ENCODE measurements at regions not wholly inside any gene's neighbourhood (a gene's known extent, or its start where the extent isn't known, plus 50 kb on each side); places are given as distances from the start of the nearest gene placed in this dataset.

- H3K4me3 ChIP-seq (ENCODE audit: low read length), result no peak overlapping the region
- no peak overlapping the region for H3K9ac ChIP-seq (ENCODE audit: low read depth, low read length)
- H3K9me3 ChIP-seq (ENCODE audit: insufficient read depth, low read depth, low read length), result no peaks in the 10 kb centered on the region
- H3K36me3 ChIP-seq (ENCODE audit: insufficient read depth, low read depth, low read length), result no peaks in the 10 kb centered on the region
- H3K4me1 ChIP-seq (ENCODE audit: insufficient read depth, low read length), result peaks cover 12% of the 10 kb centered on the region
- no peak overlapping the region for H3K27ac ChIP-seq (ENCODE audit: low read length)
- H3K27me3 ChIP-seq (ENCODE audit: insufficient read depth, low read length), result no peaks in the 10 kb centered on the region
Measured at GRCh38 chr16:62240722-62241121, 204.5 kb upstream of the CDH8 start.

GRCh38 chr16:62225675-62226074 is 189.4 kb upstream of the CDH8 start:
- no peak overlapping the region for H3K4me3 ChIP-seq (ENCODE audit: low read length)

GRCh38 chr16:62224646-62225209 is 188.5 kb upstream of the CDH8 start:
- H3K4me3 ChIP-seq (ENCODE audit: low read length), result no peak overlapping the region
- H3K9ac ChIP-seq (ENCODE audit: low read depth, low read length), result no peak overlapping the region
- H3K27ac ChIP-seq (ENCODE audit: low read length), result no peak overlapping the region
- H3K36me3 ChIP-seq (ENCODE audit: insufficient read depth, low read depth, low read length), result no peaks in the 10 kb centered on the region
- no peaks in the 10 kb centered on the region for H3K4me1 ChIP-seq (ENCODE audit: insufficient read depth, low read length)
- no peaks in the 10 kb centered on the region for H3K9me3 ChIP-seq (ENCODE audit: insufficient read depth, low read depth, low read length)
- no peaks in the 10 kb centered on the region for H3K27me3 ChIP-seq (ENCODE audit: insufficient read depth, low read length)

More at GRCh38 chr16:62225675-62226074, 189.4 kb upstream of the CDH8 start:
- no peak overlapping the region for H3K27ac ChIP-seq (ENCODE audit: low read length)
- no peaks in the 10 kb centered on the region for H3K9me3 ChIP-seq (ENCODE audit: insufficient read depth, low read depth, low read length)
- H3K4me1 ChIP-seq (ENCODE audit: insufficient read depth, low read length), result no peaks in the 10 kb centered on the region
- H3K36me3 ChIP-seq (ENCODE audit: insufficient read depth, low read depth, low read length), result no peaks in the 10 kb centered on the region
- no peak overlapping the region for H3K9ac ChIP-seq (ENCODE audit: low read depth, low read length)
- H3K27me3 ChIP-seq (ENCODE audit: insufficient read depth, low read length), result no peaks in the 10 kb centered on the region

DNA sequence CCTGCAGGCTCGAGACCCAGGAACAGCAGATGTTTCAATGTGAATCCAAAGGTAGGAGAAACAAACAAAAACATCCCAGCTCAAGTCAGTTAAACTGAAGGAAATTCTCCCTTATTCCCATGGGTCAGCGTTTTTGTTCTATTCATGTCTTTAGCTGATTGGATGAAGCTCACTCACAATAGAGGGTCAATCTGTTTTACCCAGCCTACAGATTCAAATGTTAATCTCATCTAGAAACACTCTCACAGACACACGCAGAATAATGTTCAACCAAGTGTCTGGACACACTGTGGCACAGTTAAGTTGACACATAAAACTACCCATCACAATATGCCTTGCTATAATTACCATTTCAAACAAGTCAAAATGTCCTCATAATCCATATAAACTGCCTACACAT is 180.6 kb upstream of the CDH8 start:
- no peaks in the 10 kb centered on the region for H3K36me3 ChIP-seq (ENCODE audit: insufficient read depth, low read depth, low read length)
- no peak overlapping the region for H3K9ac ChIP-seq (ENCODE audit: low read depth, low read length)
- H3K4me3 ChIP-seq (ENCODE audit: low read length), result no peak overlapping the region
- no peaks in the 10 kb centered on the region for H3K27me3 ChIP-seq (ENCODE audit: insufficient read depth, low read length)
- no peaks in the 10 kb centered on the region for H3K9me3 ChIP-seq (ENCODE audit: insufficient read depth, low read depth, low read length)
- peaks cover 3% of the 10 kb centered on the region; the same call in 1 of the 2 replicates for H3K4me1 ChIP-seq (ENCODE audit: insufficient read depth, low read length)
- H3K27ac ChIP-seq (ENCODE audit: low read length), result no peak overlapping the region

- Histone ChIP-seq H3K9ac (ENCODE audit: low read depth, low read length) (no peak overlapping the region), H3K36me3 (ENCODE audit: insufficient read depth, low read depth, low read length) (no peaks in the 10 kb centered on the region), H3K27me3 (ENCODE audit: insufficient read depth, low read length) (no peaks in the 10 kb centered on the region), H3K27ac (ENCODE audit: low read length) (no peak overlapping the region), H3K4me3 (ENCODE audit: low read length) (no peak overlapping the region), H3K4me1 (ENCODE audit: insufficient read depth, low read length) (peaks cover 3% of the 10 kb centered on the region; the same call in 1 of the 2 replicates), H3K9me3 (ENCODE audit: insufficient read depth, low read depth, low read length) (no peaks in the 10 kb centered on the region)
Measured at GRCh38 chr16:62213763-62214162, 177.5 kb upstream of the CDH8 start.

DNA sequence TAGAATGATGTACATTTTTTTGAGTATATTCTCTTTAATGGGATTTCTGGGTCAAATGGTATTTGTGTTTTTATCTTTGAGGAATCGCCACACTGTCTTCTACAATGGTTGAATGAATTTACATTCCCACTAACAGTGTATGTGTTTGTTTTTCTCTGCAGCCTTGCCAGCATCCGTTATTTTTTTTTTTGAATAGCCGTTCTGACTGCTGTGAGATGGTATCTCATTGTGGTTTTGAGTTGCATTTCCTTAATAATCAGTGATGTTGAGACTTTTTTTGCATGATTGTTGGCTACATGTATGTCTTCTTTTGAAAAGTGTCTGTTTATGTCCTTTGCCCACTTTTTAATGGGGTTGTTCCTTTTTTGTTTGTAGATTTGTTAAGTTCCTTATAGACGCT is 172.7 kb upstream of the CDH8 start:
- Histone ChIP-seq H3K9me3 (ENCODE audit: insufficient read depth, low read depth, low read length) (no peaks in the 10 kb centered on the region), H3K27me3 (ENCODE audit: insufficient read depth, low read length) (no peaks in the 10 kb centered on the region), H3K4me1 (ENCODE audit: insufficient read depth, low read length) (no peaks in the 10 kb centered on the region), H3K4me3 (ENCODE audit: low read length) (no peak overlapping the region), H3K36me3 (ENCODE audit: insufficient read depth, low read depth, low read length) (no peaks in the 10 kb centered on the region), H3K27ac (ENCODE audit: low read length) (no peak overlapping the region), H3K9ac (ENCODE audit: low read depth, low read length) (no peak overlapping the region)

GRCh38 chr16:62205459-62205858 is 169.2 kb upstream of the CDH8 start:
- Histone ChIP-seq H3K27ac (ENCODE audit: low read length) (no peak overlapping the region), H3K4me1 (ENCODE audit: insufficient read depth, low read length) (no peaks in the 10 kb centered on the region), H3K36me3 (ENCODE audit: insufficient read depth, low read depth, low read length) (no peaks in the 10 kb centered on the region), H3K27me3 (ENCODE audit: insufficient read depth, low read length) (no peaks in the 10 kb centered on the region), H3K4me3 (ENCODE audit: low read length) (no peak overlapping the region), H3K9me3 (ENCODE audit: insufficient read depth, low read depth, low read length) (no peaks in the 10 kb centered on the region), H3K9ac (ENCODE audit: low read depth, low read length) (no peak overlapping the region)

DNA sequence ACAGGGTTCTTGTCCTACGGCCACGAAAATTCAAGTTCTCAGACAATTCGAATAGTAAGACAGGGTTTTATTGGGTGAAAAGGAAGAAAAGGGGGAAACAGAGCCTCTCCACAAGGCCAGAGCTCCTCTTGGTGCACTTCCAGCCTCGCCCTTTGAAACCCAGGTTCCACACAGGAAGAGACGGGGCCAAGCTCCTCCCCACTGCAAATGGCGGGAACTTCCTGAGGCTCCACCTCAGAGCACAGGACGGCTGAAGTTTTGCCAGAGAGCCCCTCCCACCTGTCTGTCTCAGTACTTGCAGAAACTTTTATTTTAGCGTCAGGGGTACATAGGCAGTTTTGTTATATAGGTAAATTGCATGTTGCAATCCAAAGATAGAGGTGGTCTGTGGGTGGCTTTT is 165.7 kb upstream of the CDH8 start:
- H3K9me3 ChIP-seq (ENCODE audit: insufficient read depth, low read depth, low read length), result no peaks in the 10 kb centered on the region
- no peaks in the 10 kb centered on the region for H3K27me3 ChIP-seq (ENCODE audit: insufficient read depth, low read length)
- H3K9ac ChIP-seq (ENCODE audit: low read depth, low read length), result no peak overlapping the region
- H3K27ac ChIP-seq (ENCODE audit: low read length), result no peak overlapping the region
- H3K36me3 ChIP-seq (ENCODE audit: insufficient read depth, low read depth, low read length), result no peaks in the 10 kb centered on the region
- H3K4me1 ChIP-seq (ENCODE audit: insufficient read depth, low read length), result no peaks in the 10 kb centered on the region
- no peak overlapping the region for H3K4me3 ChIP-seq (ENCODE audit: low read length)

- Histone ChIP-seq H3K9ac (ENCODE audit: low read depth, low read length) (no peak overlapping the region), H3K4me1 (ENCODE audit: insufficient read depth, low read length) (no peaks in the 10 kb centered on the region), H3K27me3 (ENCODE audit: insufficient read depth, low read length) (no peaks in the 10 kb centered on the region), H3K27ac (ENCODE audit: low read length) (no peak overlapping the region), H3K36me3 (ENCODE audit: insufficient read depth, low read depth, low read length) (no peaks in the 10 kb centered on the region), H3K4me3 (ENCODE audit: low read length) (no peak overlapping the region), H3K9me3 (ENCODE audit: insufficient read depth, low read depth, low read length) (no peaks in the 10 kb centered on the region)
Measured at GRCh38 chr16:62194828-62195227, 158.6 kb upstream of the CDH8 start.

DNA sequence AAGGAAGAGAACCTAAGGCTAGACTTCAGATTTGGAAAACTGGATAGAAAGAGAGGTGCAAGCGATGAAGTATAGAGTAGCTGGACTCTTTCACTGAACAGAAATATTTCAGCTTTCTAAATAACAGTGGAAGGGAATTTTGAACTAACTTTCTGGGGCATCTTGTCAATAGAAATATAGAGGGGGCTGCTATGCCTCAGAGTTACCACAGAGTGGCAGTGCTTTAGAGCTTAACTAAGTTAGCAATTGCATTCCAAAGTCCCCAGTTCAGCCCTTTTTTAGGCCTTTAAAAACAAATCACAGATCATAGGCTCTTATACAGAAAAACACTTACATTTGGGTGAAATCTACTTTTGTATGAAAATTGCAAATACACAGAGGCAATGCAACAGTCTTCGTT is 154.2 kb upstream of the CDH8 start:
- no peaks in the 10 kb centered on the region for H3K27me3 ChIP-seq (ENCODE audit: insufficient read depth, low read length)
- no peaks in the 10 kb centered on the region for H3K9me3 ChIP-seq (ENCODE audit: insufficient read depth, low read depth, low read length)
- no peak overlapping the region for H3K27ac ChIP-seq (ENCODE audit: low read length)
- H3K36me3 ChIP-seq (ENCODE audit: insufficient read depth, low read depth, low read length), result no peaks in the 10 kb centered on the region
- H3K4me1 ChIP-seq (ENCODE audit: insufficient read depth, low read length), result no peaks in the 10 kb centered on the region
- H3K4me3 ChIP-seq (ENCODE audit: low read length), result no peak overlapping the region
- no peak overlapping the region for H3K9ac ChIP-seq (ENCODE audit: low read depth, low read length)

- H3K27ac ChIP-seq (ENCODE audit: low read length), result no peak overlapping the region
- no peak overlapping the region for H3K4me3 ChIP-seq (ENCODE audit: low read length)
- no peaks in the 10 kb centered on the region for H3K36me3 ChIP-seq (ENCODE audit: insufficient read depth, low read depth, low read length)
- no peaks in the 10 kb centered on the region for H3K27me3 ChIP-seq (ENCODE audit: insufficient read depth, low read length)
- no peaks in the 10 kb centered on the region for H3K9me3 ChIP-seq (ENCODE audit: insufficient read depth, low read depth, low read length)
- no peak overlapping the region for H3K9ac ChIP-seq (ENCODE audit: low read depth, low read length)
- no peaks in the 10 kb centered on the region for H3K4me1 ChIP-seq (ENCODE audit: insufficient read depth, low read length)
Measured at GRCh38 chr16:62177351-62178203, 141.3 kb upstream of the CDH8 start.

DNA sequence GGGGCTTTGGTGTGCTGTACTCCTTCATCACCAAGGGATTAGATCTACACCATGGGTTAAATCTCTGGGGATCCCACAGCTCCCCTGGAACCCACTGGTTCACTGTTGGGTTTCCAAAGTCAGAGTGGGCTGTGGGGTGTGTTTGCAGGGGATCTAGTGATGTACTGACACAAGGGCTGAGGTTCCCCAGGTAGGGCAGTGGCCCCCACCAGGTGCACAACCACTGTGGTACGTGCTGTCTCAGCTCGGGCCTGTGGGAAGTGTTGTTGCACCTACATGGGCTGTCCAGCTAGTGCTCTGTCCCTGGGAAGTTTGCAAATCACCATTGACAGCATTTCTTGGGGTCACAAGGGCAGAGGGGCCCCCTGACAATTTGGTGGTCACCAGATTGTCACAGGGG is 134.4 kb upstream of the CDH8 start:
- H3K27me3 ChIP-seq (ENCODE audit: insufficient read depth, low read length), result no peaks in the 10 kb centered on the region
- no peaks in the 10 kb centered on the region for H3K4me1 ChIP-seq (ENCODE audit: insufficient read depth, low read length)
- H3K4me3 ChIP-seq (ENCODE audit: low read length), result no peak overlapping the region
- no peak overlapping the region for H3K9ac ChIP-seq (ENCODE audit: low read depth, low read length)
- no peak overlapping the region for H3K27ac ChIP-seq (ENCODE audit: low read length)
- no peaks in the 10 kb centered on the region for H3K9me3 ChIP-seq (ENCODE audit: insufficient read depth, low read depth, low read length)
- H3K36me3 ChIP-seq (ENCODE audit: insufficient read depth, low read depth, low read length), result no peaks in the 10 kb centered on the region

Measured in iPS-20b (cell line).